ENCODE measurements at regions not wholly inside any gene's neighbourhood (a gene's known extent, or its start where the extent isn't known, plus 50 kb on each side); places are given as distances from the start of the nearest gene placed in this dataset.
"Not testable (repeated sequence)": the region's sequence is repeated elsewhere in the genome, so short reads cannot be mapped to it uniquely, and the experiment has no call there.

DNA sequence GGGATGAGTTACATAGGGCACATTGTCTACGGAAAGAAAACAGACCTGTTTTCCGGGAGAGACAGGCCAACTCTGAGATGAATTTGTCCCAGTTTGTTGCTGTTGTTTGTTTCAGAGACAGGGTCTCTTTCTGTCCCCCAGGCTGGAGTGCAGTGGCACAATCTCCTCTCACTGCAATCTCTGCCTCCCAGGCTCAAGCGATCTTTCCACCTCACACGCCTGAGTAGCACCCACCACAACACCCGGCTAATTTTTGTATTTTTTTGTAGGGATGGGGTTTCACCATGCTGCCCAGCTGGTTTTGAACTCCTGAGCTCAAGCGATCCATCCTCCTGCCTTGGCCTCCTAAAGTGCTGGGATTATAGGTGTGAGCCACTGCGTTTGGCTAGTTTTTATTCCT lies 125.5 kb upstream of the ERRFI1 start:
- no peak overlapping the region for H3K4me3 Mint-ChIP-seq
- H3K4me1 Mint-ChIP-seq: peaks cover 16% of the 10 kb centered on the region
- no peaks in the 10 kb centered on the region for H3K36me3 Mint-ChIP-seq (ENCODE audit: low read depth)
- H3K27ac Mint-ChIP-seq: no peak overlapping the region
- peaks cover 2% of the 10 kb centered on the region for H3K9me3 Mint-ChIP-seq
- TF ChIP-seq, protein P1, sequence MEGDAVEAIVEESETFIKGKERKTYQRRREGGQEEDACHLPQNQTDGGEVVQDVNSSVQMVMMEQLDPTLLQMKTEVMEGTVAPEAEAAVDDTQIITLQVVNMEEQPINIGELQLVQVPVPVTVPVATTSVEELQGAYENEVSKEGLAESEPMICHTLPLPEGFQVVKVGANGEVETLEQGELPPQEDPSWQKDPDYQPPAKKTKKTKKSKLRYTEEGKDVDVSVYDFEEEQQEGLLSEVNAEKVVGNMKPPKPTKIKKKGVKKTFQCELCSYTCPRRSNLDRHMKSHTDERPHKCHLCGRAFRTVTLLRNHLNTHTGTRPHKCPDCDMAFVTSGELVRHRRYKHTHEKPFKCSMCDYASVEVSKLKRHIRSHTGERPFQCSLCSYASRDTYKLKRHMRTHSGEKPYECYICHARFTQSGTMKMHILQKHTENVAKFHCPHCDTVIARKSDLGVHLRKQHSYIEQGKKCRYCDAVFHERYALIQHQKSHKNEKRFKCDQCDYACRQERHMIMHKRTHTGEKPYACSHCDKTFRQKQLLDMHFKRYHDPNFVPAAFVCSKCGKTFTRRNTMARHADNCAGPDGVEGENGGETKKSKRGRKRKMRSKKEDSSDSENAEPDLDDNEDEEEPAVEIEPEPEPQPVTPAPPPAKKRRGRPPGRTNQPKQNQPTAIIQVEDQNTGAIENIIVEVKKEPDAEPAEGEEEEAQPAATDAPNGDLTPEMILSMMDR (IDR thresholded peaks at IDR 0.05; ENCODE audit: unreplicated experiment in 3 of 3): no peak
- H3K27me3 Mint-ChIP-seq (ENCODE audit: low read depth): peaks cover 23% of the 10 kb centered on the region

DNA sequence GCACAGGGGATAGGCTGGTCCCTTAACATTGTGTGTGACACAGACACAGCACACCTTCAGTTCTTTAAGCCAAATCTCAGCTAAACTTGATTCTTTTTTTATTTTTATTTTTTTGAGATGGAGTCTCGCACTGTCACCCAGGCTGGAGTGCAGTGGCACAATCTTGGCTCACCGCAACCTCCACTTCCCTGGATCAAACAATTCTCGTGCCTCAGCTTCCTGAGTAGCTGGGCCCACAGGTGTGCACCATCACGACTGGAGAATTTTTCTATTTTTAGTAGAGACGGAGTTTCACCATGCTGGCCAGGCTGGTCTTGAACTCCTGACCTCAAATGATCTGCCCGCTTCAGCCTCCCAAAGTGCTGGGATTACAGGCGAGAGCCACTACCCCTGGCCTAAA lies 123.6 kb upstream of the ERRFI1 start:
- Mint-ChIP-seq H3K27me3 (ENCODE audit: low read depth) (peaks cover 24% of the 10 kb centered on the region), H3K4me1 (peaks cover 14% of the 10 kb centered on the region)
- not testable (repeated sequence) for H3K4me3 Mint-ChIP-seq; H3K27ac Mint-ChIP-seq; H3K9me3 Mint-ChIP-seq; H3K36me3 Mint-ChIP-seq (ENCODE audit: low read depth)

DNA sequence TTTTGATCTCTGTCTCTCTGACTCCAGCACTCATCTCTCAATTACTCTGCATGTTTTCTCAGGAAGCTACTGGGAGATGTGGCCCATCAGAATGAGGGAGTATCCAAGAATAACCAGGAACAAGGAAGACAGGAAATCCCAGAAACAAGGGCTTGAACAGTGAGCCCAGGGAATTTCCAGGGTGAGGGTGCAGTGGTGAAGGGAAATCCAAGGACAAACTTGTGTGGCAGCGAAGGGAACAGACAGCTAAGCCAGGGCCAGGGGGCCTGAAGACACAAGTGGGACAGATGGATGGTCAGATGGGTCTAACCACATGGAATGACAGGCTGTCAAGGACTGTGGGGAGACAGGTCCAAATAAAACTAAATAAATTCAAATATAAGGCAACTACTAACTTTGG lies 121.8 kb upstream of the ERRFI1 start:
- Mint-ChIP-seq H3K27me3 (ENCODE audit: low read depth) (peaks cover 30% of the 10 kb centered on the region), H3K4me1 (peaks cover 22% of the 10 kb centered on the region), H3K9me3 (no peaks in the 10 kb centered on the region), H3K36me3 (ENCODE audit: low read depth) (no peaks in the 10 kb centered on the region), H3K4me3 (no peak overlapping the region), H3K27ac (no peak overlapping the region)
- TF ChIP-seq, protein P1 (IDR thresholded peaks at IDR 0.05; ENCODE audit: unreplicated experiment in 3 of 3): no peak

DNA sequence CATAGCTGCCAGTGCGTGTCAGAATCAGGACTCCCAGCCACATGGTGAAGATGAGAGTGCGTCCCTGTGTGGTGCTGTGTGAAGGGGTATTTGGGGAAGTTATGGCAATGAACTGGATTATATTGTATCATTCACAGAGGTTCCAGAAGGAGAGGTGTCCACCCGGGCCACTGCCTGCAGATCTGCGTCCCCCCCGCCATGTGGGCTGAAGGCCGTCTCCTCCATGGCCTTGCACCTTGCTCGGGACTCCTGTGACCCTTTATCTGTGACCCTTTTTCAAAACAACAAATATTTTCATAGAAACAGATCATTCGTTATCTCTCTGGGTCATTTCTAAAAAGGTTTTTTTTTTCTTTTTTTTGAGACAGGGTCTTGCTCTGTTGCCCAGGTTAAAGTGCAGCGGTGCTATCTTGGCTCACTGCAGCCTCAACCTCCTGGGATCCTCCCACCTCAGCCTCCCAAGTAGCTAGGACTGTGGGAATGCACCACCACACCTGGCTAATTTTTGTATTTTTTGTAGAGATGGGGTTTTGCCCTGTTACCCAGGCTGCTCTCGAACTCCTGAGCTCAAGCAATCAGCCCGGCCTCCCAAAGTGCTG lies 120.2 kb upstream of the ERRFI1 start:
- TF ChIP-seq, protein P1 (IDR thresholded peaks at IDR 0.05; ENCODE audit: unreplicated experiment in 3 of 3): no peak
- Mint-ChIP-seq H3K27me3 (ENCODE audit: low read depth) (peaks cover 24% of the 10 kb centered on the region), H3K4me3 (no peak overlapping the region), H3K9me3 (no peaks in the 10 kb centered on the region), H3K36me3 (ENCODE audit: low read depth) (no peaks in the 10 kb centered on the region), H3K4me1 (peaks cover 24% of the 10 kb centered on the region), H3K27ac (no peak overlapping the region)

DNA sequence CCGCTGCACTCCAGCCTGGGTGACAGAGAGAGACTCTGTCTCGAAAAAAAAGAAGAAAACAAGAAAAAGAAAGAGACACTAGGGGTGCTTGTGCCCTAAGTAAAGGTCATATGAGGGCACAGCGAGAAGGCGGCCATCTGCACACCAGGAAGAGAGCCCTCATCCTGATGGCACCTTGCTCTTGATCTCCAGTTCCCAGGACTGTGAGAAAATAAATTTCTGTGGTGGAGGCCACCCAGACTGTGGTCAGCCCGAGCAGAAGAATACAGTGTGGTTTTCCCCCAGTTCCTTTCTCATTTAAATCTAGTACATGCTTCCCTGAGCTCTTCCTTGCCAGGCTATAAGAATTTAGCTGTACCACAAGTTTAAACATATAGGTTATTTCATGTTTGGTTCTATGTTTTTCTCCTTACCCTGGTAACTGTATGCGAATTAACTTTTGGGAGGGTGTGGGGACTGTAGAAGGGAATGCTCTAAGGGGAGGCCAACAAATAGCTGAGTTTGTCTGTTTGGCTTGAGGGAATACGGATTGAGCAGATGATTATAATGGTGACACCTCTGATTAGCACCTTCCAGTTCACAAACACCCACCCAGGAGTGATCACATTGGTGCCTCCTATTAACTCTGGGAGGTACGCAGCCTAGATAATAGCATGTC lies 119.6 kb upstream of the ERRFI1 start:
- Mint-ChIP-seq H3K27ac (no peak overlapping the region), H3K27me3 (ENCODE audit: low read depth) (peaks cover 21% of the 10 kb centered on the region), H3K4me1 (peaks cover 24% of the 10 kb centered on the region), H3K36me3 (ENCODE audit: low read depth) (no peaks in the 10 kb centered on the region), H3K9me3 (no peaks in the 10 kb centered on the region), H3K4me3 (no peak overlapping the region)
- TF ChIP-seq, protein P1 (IDR thresholded peaks at IDR 0.05; ENCODE audit: unreplicated experiment in 3 of 3): no peak

DNA sequence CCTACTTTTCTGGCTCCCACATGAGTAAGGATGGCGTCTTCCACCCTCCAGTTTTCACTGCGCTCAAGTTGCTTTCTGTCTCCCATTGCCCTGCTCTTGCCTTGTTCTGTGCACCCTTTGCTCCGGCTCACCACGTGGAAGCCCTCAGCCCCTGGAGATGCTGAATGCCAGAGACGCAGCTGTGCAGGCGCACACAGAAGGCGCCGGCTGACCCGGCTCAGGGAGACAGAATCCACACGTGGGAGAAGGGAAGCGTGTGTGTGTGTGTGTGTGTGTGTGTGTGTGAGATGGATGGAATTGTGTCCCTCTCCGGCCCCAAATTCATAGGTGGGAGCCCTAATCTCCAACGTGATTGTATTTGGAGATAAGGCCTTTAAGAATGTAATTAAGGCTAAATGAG lies 118.2 kb upstream of the ERRFI1 start:
- Mint-ChIP-seq H3K4me3 (no peak overlapping the region), H3K27ac (peak overlapping the region in 1 of 3 experiments; percentile 5), H3K9me3 (no peaks in the 10 kb centered on the region), H3K27me3 (ENCODE audit: low read depth) (peaks cover 23% of the 10 kb centered on the region), H3K4me1 (peaks cover 24% of the 10 kb centered on the region), H3K36me3 (ENCODE audit: low read depth) (no peaks in the 10 kb centered on the region)
- TF ChIP-seq, protein P1 (IDR thresholded peaks at IDR 0.05; ENCODE audit: unreplicated experiment in 3 of 3): no peak

Data from nephron (organoid).